GM18873 (cell line): ENCODE measurements at regions not wholly inside any gene's neighbourhood (a gene's known extent, or its start where the extent isn't known, plus 50 kb on each side); places are given as distances from the start of the nearest gene placed in this dataset.
"Not testable (repeated sequence)": the region's sequence is repeated elsewhere in the genome, so short reads cannot be mapped to it uniquely, and the experiment has no call there.

Experiments
- ATAC-seq: cut with Tn5 transposase; IDR thresholded peaks from one replicate; pipeline ENCODE4 v1.9.1; 2021; ENCODE audit warnings: mild to moderate bottlenecking, moderate library complexity, moderate number of reproducible peaks; ENCODE audit not compliant: unreplicated experiment, low FRiP score

DNA sequence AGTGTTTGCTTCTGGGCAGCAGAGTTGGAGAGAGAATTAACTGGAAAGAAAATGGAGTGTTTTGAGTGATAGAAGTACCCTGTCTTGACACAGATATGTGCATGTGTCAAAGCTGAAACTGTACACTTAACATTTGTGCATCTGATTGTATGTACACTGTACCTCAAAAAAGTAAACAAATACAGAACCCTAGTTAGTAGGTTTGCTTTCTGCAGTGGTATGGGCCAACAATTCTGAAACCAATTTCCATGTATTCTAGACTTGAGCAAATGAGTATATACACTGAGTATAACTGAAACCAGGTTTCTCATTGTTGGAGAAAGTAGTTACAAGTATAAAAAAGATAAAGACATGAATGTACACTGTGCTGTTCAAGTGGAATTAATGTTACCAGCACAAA lies 52.4 kb downstream of the ELAPOR2 start:
- ATAC-seq: no peak

DNA sequence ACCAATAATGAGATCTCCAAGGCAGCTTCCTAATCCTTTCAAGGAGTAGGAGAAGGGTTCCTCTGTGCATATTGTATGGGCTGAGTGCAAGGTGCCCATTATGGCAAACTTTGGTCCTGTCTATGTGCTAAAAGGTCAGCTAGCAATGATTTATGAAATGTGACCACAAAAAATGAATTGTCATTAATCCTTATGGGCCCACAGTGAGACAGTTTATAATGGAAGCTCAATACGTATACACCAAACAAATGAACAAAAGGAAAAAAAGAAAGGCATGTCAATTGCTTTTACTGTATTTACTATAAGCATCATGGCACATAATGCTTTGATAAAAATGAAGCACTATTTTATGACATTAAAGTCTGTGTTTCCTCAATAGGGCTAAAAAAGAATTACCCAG lies 54.5 kb downstream of the ELAPOR2 start:
- ATAC-seq: no peak

DNA sequence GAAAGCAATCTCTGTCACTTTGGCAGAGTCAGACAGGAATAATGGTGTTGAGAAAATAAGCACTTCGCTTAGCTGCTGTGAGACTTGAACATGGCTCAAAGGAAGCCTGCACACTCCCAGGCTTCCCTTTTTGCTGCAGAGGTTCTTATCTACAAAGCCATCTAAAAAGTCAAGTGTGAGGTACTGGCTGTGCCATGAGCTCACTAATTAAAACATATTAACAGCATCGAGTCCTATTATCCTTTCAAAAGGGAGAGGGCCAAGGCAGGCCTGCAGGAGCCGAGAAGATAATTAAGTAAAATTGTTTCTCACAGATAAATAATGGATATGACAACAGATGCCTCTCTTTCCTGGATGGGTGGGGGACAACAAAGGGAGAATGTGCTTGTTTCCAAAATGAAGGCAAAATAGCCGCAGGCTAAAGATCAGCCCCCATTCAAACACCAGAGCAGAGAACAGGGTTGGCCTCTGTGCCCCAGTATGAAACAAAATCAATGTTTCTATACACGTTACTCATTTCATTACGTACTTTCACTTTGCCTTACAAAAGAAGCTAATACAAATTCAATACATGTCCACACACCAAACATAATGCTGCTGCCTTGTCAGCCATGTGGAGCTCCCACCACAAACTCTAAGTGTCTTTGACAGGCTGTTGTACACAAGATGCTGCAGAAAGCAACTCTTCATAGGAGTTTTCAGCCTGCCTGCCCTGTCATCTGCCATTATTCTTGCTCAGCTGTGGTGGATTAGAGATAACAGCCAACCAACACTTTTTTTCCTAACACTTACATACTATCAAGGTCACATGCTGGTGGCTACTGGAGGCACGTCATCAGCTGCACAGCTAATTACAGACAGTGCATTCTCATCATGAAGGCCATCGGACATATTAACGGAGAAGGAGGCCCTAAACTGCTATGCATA lies 55.3 kb downstream of the ELAPOR2 start:
- ATAC-seq: no peak

DNA sequence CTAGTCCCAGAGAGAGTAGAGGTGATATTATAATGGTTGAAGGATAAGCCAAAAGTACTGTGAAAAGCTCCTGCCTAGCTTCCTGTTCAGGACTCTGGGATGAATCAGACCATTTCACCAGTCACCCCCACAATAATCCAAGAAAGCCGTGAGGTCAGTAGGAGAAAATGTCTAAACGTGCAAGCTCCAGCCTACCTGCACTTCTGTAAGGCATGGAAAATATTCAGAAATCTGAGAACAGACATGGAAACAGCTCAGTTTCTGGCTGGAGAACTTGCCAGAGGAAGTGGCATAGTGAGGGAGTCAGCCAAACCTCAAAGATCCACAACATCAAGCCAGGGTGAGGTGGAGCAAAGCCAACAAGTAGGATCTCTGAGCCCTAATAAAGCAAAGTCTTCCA lies 58.2 kb downstream of the ELAPOR2 start:
- ATAC-seq: no peak

DNA sequence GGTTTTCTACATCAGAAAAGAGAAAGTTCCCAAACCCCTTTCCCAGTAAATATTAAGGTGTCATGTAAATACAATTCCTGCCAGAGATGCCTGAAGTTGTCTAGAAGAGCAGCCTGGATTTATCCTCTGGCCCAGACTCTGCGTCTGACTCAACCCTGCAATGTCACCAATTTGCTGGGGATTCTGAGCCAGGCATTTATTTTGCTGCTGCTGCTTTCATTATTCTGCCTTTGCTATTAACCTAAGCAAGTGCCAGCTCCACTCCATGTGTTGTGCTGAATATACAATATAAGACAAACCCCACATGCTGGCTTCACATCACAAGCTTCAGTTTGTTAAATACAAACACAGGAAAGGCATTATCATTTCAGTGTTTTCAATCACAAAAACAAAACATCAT lies 59.1 kb downstream of the ELAPOR2 start:
- no peak for ATAC-seq

DNA sequence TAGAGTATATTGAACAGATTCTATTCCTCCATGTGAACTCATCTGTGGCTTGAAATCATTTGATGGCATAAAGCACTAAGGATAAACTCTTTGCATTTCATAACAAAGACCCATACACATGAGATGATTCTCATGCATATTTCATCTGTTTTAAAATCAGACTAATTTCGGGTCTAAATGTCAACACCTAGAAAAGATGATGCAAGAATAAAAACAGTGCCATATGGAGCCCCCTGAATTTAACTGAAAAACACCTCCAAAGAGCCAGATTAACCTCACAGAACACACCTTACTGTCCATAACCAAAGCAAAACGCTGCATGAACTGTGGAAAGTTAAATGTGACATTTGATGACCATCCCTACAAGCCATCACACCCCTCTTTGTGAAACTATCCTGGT lies 59.7 kb downstream of the ELAPOR2 start:
- no peak for ATAC-seq

DNA sequence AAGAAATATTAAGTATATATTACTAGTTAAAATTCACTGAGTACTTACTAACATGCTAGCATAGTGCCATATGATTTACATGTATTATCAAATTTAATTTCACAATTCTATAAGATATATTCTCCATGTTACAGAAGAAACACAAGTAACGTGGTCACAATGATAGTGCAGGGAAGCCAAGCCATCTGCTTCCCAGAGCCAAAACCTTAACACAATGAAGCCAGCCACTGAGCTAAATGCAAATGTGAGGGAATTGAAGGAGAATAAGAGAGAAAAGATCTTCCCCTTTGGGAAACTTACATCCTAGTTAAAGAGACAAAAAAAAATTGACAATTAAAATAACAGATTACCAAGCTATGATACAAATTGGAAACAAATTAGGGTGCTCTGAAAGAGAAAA lies 63.6 kb downstream of the ELAPOR2 start:
- no peak for ATAC-seq

DNA sequence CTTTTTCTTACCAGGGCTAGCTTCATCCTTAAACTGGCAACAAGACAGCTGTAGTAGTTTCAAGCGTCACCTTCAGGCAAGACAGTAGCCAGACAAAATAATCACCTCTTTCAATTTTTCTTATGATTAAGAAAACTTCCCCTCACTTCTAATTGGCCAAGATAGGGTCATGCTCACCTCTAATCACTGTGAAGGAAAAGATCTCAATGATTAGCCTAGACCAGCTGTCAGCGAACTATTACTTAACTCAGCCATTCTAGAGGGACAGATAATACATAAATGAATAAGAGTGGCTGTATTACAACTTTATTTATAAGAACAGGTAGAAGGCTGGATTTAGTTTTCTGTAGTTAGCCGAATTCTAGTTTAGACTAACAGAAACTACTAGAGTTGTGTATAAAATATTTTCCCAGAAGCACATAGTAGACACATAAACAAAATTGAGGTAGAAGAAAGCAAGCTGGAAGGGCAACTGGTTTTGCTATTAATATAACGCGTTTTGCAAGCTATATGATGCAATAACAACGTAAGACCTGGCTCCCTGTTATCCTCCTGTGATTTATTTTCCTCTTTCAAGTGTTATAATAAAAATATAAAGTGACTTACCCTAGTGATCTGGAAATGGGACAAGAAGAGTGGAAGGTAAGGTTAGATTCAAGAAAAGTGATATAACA lies 64.3 kb downstream of the ELAPOR2 start:
- no peak for ATAC-seq

DNA sequence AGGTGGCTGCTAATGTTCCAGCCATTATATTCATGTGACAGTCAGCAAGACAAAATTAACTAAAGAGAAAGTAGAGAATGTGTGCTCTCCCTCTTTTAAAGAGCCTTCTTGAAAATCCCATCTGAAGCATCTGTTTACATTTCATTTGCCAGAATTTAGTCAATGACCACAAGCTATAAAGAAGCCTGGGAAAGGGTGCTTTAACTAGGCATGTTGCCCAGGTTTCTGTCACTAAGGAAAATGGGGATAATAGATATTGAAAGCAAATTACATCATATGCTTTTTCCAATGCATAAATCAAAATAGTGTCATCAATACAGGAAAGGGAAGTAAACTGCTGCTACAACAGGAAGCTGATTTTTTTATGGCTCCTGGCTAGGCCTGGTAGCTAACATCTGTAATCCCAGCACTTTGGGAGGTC lies 67.7 kb downstream of the ELAPOR2 start:
- ATAC-seq: no peak

DNA sequence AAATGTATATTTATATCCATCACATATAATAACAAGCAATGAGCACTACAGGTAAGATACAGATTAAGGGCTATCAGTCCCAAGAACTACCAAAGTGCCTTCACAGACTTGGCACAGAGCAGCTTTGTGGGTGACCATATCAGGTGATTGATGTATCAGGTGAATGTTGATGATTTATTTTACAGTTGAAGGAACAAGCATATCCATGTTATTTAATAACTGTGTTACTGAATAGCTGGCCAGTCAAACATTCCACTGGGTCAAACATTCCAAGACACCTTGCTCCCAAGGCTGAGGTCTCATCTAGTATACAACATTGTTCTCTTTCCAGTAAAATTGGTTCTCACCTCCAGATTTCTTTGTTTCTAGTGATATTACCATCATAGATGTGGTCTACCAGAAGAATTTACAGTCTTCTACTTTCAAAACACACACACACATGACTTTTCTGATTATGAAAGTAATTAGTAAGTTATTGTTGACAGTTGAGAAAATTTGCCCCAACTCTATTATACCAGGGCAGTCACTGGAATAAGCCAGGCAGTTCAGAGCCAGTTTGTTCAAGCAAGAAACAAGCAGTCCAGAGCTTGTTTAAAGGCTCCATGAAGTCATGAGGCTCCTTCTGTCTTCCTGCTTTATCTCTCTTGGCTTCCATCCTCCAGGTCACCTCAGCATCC lies 68.2 kb downstream of the ELAPOR2 start:
- ATAC-seq: peak; percentile 85

DNA sequence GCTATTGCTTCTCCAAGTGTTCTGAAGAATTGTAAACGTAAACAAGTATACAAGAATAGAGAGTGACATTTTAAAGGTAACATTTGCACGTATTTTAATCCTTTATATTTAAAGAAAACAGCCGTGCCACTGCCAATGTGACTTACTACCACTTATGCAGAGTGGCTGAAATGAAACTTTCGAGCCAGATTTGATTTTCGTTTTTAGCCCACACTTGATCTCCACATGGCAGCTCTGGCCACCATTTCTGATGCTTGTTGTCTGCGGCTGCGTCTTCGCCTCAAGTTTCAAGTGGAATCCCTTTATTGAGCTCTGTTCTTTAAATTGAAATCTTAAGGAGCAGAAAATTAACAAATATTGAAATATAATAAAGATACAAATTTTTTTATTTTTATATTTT lies 70.0 kb downstream of the ELAPOR2 start:
- no peak for ATAC-seq

DNA sequence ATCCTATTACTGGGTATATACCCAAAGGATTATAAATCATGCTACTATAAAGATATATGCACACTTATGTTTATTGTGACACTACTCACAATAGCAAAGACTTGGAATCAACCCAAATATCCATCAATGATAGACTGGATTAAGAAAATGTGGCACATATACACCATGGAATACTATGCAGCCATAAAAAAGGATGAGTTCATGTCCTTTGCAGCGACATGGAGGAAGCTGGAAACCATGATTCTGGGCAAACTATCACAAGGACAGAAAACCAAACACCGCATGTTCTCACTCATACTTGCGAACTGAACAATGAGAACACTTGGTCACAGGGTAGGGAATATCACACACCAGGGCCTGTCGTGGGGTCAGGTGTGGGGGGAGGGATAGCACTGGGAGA lies 71.6 kb downstream of the ELAPOR2 start:
- ATAC-seq: not testable (repeated sequence)

DNA sequence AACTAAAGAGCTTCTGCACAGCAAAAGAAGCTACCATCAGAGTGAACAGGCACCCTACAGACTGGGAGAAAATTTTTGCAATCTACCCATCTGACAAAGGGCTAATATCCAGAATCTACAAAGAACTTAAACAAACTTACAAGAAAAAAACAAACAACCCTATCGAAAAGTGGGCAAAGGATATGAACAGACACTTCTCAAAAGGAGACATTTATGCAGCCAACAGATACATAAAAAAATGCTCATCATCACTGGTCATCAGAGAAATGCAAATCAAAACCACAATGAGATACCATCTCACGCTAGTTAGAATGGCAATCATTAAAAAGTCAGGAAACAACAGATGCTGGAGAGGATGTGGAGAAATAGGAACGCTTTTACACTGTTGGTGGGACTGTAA lies 72.1 kb downstream of the ELAPOR2 start:
- not testable (repeated sequence) for ATAC-seq

DNA sequence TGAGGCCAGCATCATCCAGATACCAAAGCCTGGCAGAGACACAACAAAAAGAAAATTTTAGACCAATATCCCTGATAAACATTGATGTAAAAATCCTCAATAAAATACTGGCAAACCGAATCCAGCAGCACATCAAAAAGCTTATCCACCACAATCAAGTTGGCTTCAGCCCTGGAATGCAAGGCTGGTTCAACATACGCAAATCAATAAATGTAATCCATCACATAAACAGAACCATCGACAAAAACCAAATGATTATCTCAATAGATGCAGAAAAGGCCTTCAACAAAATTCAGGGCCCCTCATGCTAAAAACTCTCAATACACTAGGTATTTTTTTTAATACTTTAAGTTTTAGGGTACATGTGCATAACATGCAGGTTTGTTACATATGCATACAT lies 74.1 kb downstream of the ELAPOR2 start:
- not testable (repeated sequence) for ATAC-seq

DNA sequence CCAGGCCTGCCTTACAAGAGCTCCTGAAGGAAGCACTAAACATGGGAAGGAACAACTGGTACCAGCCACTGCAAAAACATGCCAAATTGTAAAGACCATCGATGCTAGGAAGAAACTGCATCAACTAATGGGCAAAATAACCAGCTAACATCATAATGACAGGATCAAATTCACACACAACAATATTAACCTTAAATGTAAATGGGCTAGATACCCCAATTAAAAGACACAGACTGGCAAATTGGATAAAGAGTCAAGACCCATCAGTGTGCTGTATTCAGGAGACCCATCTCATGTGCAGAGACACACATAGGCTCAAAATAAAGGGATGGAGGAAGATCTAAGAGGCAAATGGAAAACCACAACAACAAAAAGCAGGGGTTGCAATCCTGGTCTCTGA lies 75.8 kb downstream of the ELAPOR2 start:
- not testable (repeated sequence) for ATAC-seq

DNA sequence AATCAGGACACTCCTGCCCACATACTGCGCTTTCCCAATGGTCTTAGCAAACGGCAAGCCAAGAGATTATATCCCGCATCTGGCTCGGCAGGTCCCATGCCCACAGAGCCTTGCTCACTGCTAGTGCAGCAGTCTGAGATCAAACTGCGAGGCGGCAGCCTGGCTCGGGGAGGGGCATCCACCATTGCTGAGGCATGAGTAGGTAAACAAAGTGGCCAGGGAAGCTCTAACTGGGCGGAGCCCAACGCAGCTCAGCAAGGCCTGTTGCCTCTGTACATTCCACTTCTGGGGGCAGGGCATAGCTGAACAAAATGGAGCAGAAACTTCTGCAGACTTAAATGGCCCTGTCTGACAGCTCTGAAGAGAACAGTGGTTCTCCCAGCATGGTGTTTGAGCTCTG lies 77.5 kb downstream of the ELAPOR2 start:
- ATAC-seq: not testable (repeated sequence)

DNA sequence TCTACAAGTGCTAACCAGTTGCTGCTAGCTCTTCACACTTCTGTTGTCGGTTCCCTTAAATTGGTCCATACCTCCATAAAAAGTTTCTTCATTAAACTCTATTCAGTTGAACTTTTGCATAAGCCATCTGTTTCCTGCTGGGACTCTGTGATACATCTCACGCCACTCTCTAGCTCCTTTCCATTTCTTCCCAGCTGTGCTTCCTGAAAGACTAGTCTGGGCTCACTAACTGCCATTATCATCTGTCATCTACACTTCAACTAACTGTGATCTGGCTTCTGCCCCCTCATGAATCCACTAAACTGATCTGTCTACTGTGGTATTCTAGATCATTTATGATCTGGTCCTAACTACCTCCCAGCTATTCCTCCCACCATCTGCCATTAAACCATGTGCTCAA lies 78.3 kb downstream of the ELAPOR2 start:
- ATAC-seq: no peak

DNA sequence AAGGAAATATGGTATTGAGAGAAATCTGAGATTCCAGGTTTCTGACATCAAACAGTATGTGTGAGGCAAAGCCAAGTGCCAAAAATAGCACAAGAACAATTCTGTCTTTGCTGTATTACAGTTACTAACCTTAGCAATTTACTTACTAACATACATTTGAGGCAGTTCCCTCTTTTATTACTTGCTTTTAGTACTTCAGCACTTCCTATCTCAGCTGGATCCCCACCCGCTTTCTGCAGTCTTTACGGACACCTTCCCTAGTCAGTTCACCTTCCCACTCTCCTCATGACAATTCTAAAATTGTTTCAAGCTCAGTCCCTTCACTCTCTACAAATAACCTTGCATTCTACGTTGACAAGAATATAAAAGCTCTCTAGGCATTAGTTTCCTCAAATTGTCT lies 79.2 kb downstream of the ELAPOR2 start:
- no peak for ATAC-seq

DNA sequence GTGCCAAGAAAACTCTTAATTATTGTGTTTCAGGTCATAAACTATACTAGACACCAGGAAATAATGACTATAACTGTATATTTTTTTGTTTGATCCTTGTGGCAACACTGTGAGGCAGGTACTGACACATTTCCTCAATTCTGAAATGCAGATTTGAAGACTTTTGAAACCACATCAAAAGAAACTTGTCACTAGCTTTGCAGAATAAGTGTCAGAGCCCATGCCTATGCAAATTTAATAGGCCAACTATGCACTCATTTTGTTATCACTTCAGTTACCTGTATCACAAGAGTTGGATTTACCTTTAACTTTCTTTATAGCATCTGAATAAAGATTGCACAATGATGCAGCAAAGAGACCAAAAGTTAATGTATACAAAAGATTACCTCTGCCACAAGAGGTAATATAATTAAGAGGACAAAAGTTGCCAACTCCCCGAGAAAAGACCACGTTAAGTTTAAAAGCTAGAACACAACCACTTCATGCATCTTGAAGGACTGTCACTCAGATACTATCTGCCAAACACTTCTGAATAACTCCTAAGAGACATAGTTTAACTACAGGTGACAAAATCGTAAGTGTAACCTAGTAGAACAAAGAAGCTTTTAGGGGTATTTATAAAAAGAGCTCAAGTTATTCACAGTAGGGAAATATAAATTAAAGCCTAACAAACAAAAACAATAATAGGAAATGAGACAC lies 80.5 kb downstream of the ELAPOR2 start:
- ATAC-seq: peak; percentile 91

DNA sequence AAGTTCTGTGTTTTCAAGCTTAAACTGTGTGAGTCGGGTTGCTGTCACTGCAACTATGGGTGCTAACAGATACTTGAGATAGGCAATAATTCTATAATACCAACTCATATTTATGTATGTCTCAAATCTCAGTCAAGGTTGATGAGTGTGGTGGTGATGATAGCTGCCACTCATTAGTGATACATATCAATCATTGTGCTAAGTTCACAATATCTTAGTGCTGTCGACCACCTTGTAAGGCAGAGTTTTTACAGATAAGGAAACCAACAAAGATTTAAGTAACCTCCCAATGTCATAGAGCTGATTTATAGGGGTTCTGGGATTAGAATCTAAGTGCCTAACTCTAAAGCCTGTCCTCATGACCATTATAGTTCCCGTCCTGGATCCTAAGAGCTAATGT lies 82.5 kb downstream of the ELAPOR2 start:
- no peak for ATAC-seq

DNA sequence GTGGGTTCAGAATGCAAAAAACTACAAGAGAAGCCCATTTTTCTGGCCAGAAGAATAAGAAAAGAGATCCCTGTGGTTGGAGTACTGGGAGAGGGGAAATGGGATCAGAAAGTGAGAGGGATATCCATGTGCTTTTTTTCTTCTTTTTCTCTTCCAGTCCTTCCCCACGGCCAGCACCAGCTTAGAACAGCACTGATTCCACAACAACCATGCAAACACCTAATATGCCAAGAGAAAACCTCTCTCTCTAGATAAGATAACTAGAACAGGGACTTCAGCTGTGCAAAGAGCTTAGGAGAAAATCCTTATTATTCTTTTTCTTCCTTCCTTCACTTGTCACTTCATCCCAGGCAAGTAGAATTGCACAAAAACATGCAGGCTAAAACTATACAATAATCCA lies 83.5 kb downstream of the ELAPOR2 start:
- ATAC-seq: no peak
